Right ventricle myocardium superior (tissue), 1 donor: ENCODE measurements at regions not wholly inside any gene's neighbourhood (a gene's known extent, or its start where the extent isn't known, plus 50 kb on each side); places are given as distances from the start of the nearest gene placed in this dataset.
"Not testable (repeated sequence)": the region's sequence is repeated elsewhere in the genome, so short reads cannot be mapped to it uniquely, and the experiment has no call there.

Experiments
- ATAC-seq: fragments of 200-7000 bp; cut with Tn5 transposase; one replicate; pipeline ENCODE4 v1.9.1; 2020; ENCODE audit warnings: mild to moderate bottlenecking; ENCODE audit not compliant: poor library complexity
- DNase-seq: peaks from one replicate; pipeline ENCODE4 v3.0.0-alpha.2; 2020
- intact Hi-C: fragments of 100-400 bp; cut with DNase I; formaldehyde crosslinking; loops from one replicate; pipeline ENCODE4 v1.11.2; 2022
- donor health status: DM: no; HTN: yes; CAD: no; lungs with severe emphysema.

GRCh38 chr3:177608443-177608842 is 411.2 kb upstream of the TBL1XR1 start:
- DNase-seq (no peak), ATAC-seq (no peak)
- intact Hi-C loops: no loop called here

GRCh38 chr3:177609613-177610012 is 412.3 kb upstream of the TBL1XR1 start:
- intact Hi-C loops: no loop called here
- DNase-seq (no peak), ATAC-seq (no peak)

GRCh38 chr3:177610262-177610661 is 413.0 kb upstream of the TBL1XR1 start:
- intact Hi-C loops: no loop called here
- ATAC-seq (no peak), DNase-seq (no peak)

DNA sequence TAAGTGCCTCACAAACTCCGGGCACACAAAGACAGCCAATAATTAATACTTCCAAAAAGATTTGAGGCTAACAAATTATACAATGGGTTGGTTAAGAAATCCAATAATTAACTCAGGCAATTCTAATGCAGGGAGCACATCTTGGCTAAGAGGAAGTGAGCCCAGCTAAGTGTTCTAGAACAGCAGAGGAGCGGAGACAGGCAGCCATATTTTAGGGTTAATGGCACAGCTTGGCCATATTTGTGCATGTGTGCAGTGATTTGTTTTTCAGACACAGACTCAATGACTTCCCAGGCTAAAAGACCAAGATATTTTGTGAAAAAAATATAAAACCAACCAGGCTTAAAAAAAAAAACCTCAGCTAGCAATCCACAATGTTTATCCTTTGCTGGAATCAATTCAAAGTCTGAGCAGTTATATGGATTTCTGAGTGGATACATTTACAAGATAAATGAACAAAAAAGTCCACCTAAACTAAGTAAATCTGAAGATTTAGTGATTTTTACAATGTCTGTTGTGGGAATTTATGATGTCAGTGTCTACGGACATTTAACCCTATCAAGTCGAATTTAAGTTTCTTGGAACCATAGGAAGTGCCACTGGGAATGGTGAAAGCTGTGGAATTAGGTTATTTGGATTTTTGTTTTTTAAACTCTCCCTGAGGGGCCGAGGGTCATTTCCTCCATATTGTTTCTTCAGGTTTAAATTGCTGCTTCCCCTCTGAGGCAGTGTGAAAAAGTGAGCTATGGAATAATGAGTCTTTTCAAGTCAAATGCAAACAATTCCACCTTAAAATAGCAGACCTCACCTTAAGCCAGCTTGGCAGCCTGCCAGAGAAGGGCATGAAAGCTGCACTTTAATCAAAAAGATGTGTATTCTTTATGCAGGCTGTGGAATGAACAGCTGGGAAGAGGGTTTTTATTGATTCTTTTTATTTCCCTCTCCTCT is 413.7 kb upstream of the TBL1XR1 start:
- intact Hi-C loops: no loop called here
- ATAC-seq (no peak), DNase-seq (no peak)

GRCh38 chr3:177611752-177612334 is 414.6 kb upstream of the TBL1XR1 start:
- DNase-seq: no peak
- no peak for ATAC-seq
- intact Hi-C loops: no loop called here

GRCh38 chr3:177613901-177614300 is 416.6 kb upstream of the TBL1XR1 start:
- no peak for DNase-seq
- ATAC-seq: no peak
- intact Hi-C loops: no loop called here

- ATAC-seq (peak; percentile 87), DNase-seq (peak; percentile 84)
- intact Hi-C loops: no loop called here
These were observed 417.7 kb upstream of the TBL1XR1 start for GRCh38 chr3:177615015-177615414.

DNA sequence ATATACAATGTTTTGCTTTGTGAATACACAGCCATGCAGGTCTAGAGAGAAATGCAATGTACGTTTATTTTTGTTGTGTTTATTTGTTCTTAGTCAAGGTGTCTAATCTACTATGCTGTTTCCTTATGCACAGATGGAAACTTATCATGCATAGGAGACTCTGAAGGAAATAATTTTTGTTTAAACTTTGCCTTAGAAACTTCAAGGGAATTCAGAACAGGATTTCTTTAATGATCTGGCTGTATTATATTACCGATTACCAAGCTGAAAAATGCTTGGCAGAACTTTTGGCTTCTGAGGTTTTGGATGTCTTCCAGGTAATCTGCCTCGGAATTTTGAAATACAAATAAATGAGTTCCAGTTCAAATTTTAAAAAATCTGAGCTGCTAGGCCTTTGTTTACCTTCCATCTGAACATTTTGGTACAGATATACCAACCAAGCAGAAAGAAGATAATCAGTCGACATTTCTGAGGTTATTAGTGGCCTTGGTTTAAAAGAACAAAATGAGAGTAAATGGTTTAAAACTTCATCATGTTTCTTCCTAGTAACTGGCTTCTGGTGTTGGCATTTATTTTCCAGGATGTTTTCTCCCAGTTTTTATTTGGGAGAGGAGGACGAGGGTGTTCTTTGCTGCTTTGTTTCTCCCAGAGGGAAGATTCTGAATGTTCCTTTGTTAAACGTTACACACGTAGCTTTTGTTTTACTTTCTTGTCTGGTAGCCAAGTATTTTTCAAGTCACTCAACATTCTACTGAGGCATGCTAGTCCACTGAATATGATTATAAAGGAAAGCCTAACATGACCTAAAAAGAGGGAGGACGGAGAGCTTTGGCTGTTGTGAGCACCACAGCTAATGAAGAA is 421.8 kb upstream of the TBL1XR1 start:
- DNase-seq (no peak), ATAC-seq (peak; percentile 30)
- intact Hi-C loops: no loop called here

DNA sequence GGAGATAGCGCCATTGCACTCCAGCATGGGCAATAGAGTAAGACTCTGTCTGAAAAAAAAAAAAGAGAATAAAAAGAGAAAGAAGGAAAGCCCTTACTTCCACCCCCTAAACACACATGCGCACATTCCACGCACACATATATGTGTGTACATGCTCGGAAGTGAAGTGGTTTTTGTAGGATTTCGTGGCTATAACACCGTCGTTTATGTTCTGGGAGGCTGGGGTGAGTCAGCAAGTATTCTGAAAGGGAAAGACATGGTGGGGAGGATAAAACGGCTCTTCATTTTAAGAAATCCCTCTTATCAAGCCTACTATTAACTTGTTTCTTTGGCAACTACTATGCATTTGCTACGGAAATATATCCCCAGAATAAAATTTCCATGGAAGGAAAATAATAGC is 422.8 kb upstream of the TBL1XR1 start:
- intact Hi-C loops: loop anchor here (10.0 kb wide), 1 partner anchor 75 kb away; no protein-coding TSS in a partner anchor

DNA sequence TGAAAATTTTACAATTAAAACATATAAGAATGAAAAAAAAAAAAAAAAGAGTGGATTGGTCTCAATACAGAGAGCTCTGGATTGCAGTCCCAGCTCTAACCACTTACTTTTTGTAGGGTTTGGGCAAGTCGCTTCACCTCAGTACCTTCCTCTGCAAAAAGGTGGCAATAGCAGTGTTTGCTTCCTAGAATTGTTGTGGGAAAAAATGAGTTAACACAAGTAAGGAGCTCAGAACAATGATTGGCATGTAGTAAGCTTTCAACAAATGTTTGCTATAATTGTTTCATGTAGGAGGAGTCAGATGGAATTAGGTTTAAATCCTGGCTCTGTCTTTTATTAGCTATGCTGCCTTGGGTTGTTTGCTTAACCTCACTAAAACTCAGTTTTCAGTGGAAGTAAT is 425.2 kb upstream of the TBL1XR1 start:
- ATAC-seq (peak; percentile 37), DNase-seq (no peak)
- intact Hi-C loops: loop anchor here (10.0 kb wide), 1 partner anchor 72 kb away; no protein-coding TSS in a partner anchor

More for the DNA sequence above, 422.8 kb upstream of the TBL1XR1 start:
- DNase-seq (no peak), ATAC-seq (no peak)

- intact Hi-C loops: loop anchor here (10.0 kb wide), 1 partner anchor 72 kb away; no protein-coding TSS in a partner anchor
- ATAC-seq (peak; percentile 13), DNase-seq (no peak)
These were observed 425.8 kb upstream of the TBL1XR1 start for GRCh38 chr3:177622982-177623617.

DNA sequence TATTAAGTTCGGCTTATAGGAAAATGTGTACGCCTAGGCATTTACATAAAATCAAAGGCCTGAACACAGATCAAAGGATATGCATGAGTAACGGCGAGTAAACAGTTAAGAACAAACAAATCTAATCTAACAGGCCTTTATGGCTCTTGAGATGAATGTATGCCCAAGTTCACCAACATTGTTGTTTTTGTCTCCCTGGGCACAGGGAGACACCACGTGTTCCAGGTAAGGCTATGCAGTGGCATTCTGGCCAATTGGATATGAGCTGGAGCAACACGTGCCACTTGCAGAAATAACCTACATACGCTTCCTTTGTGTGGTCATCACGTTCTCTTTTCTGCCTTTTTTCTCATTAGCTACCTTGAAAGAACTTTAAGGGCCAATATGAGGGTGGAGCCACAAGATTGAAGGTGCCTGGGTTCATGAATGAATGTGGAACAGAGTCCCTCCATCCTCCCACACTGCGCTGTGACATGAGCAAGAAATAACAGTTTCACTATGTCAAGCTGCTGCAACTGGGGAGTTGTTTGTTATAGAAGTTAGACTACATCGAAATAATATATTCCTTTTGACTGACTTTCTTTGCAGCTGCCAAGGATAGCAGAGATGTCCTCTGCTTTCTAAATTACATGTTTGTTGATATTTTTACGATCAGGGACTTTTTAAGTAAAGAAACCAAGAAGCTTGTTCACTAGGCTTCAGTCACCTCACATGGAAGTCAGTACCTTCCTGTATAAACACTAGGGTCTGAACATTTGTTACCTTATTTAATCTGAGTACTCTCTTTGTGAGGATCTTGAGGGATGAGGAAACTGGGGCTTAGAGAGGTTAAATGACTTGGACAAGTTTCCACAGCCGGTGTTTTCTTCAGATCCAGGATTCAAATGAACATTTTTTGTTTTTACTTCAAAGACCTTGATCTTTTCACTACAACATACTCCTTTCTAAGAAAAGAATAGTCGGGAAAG is 427.5 kb upstream of the TBL1XR1 start:
- intact Hi-C loops: loop anchor here (10.0 kb wide), 1 partner anchor 70 kb away; no protein-coding TSS in a partner anchor
- DNase-seq: no peak
- no peak for ATAC-seq

DNA sequence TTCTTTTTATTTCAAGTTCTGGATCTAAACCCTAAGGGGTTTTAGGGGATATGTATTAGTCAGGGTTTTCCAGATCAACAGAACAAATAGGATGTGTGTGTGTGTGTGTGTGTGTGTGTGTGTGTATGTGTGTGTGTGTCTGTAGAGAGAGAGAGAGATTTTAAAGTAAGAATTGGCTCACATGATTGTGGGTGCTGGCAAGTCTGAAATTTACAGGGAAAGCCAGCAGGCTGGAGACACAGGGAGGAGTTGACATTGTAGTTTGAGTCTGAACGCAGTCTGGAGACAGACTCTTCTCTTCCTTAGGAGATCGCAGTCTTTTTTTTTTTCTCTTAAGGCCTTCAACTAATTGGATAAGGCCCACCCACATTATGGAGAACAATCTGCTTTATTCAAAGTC is 428.8 kb upstream of the TBL1XR1 start:
- intact Hi-C loops: loop anchor here (10.0 kb wide), 1 partner anchor 69 kb away; no protein-coding TSS in a partner anchor
- DNase-seq: no peak
- ATAC-seq: no peak

- DNase-seq, ATAC-seq: not testable (repeated sequence)
- intact Hi-C loops: loop anchor here (10.0 kb wide), 1 partner anchor 67 kb away; no protein-coding TSS in a partner anchor
These were observed 430.9 kb upstream of the TBL1XR1 start for GRCh38 chr3:177628095-177628719.

GRCh38 chr3:177629276-177629675 is 432.0 kb upstream of the TBL1XR1 start:
- DNase-seq (no peak), ATAC-seq (no peak)
- intact Hi-C loops: loop anchor here (10.0 kb wide), 1 partner anchor 66 kb away; no protein-coding TSS in a partner anchor

GRCh38 chr3:177633671-177634207 is 436.5 kb upstream of the TBL1XR1 start:
- intact Hi-C loops: no loop called here
- ATAC-seq: no peak
- no peak for DNase-seq
